A673 (cell line): ENCODE measurements at regions not wholly inside any gene's neighbourhood (a gene's known extent, or its start where the extent isn't known, plus 50 kb on each side); places are given as distances from the start of the nearest gene placed in this dataset.

Experiments used
- BruUV-seq: library from RNA; stranded (reverse); fragments of 400-500 nt; replicated peaks from 2 replicates; lab custom pipeline; 2021; lab: Mats Ljungman, UMichigan
- CTCF ChIA-PET: fragments of 300-600 bp; sonication (Branson Sonifier 250); formaldehyde crosslinking; loops from one replicate; lab custom pipeline; 2022; ENCODE audit warnings: antibody characterized with exemption; lab: Charles Lee
- POLR2A ChIA-PET: fragments of 300-600 bp; sonication (Branson Sonifier 250); formaldehyde crosslinking; loops from one replicate; lab custom pipeline; 2022; ENCODE audit warnings: antibody characterized with exemption; ENCODE audit not compliant: low non-redundant PET; lab: Charles Lee
- DNase-seq: peaks from one replicate; pipeline ENCODE4 v3.0.0-alpha.2; 2015; ENCODE audit warnings: low spot score
- H3K27ac ChIP-seq: fragments of 200-600 bp; sonication (generic); 2 replicates; pipeline ENCODE4 v1.5.1; 2016; ENCODE audit warnings: mixed run types, low read depth, mild to moderate bottlenecking, mixed read lengths, antibody characterized with exemption, low read length; ENCODE audit not compliant: poor library complexity, severe bottlenecking
- H3K27me3 ChIP-seq: fragments of 200-600 bp; sonication (generic); replicated peaks from 2 replicates; pipeline ENCODE4 v1.6.1; 2017; ENCODE audit warnings: mixed run types, low read depth, mild to moderate bottlenecking, mixed read lengths, antibody characterized with exemption, low read length; ENCODE audit not compliant: insufficient read depth, poor library complexity
- H3K36me3 ChIP-seq: fragments of 200-600 bp; sonication (generic); 2 replicates; pipeline ENCODE4 v1.6.1; 2016; ENCODE audit warnings: mixed run types, mild to moderate bottlenecking, mixed read lengths, antibody characterized with exemption, low read length; ENCODE audit not compliant: insufficient read depth, poor library complexity, severe bottlenecking
- H3K4me1 ChIP-seq: fragments of 200-600 bp; sonication (generic); 2 replicates; pipeline ENCODE4 v1.6.1; 2017; ENCODE audit warnings: mixed run types, mild to moderate bottlenecking, mixed read lengths, antibody characterized with exemption, low read length; ENCODE audit not compliant: insufficient read depth, poor library complexity, severe bottlenecking
- H3K4me3 ChIP-seq: fragments of 200-600 bp; sonication (generic); 2 replicates; pipeline ENCODE4 v1.5.1; 2016; ENCODE audit warnings: low read depth, mixed run types, mild to moderate bottlenecking, mixed read lengths, low read length; ENCODE audit not compliant: poor library complexity, severe bottlenecking
- H3K9me3 ChIP-seq: fragments of 200-600 bp; sonication (generic); 2 replicates; pipeline ENCODE4 v1.6.1; 2016; ENCODE audit warnings: mixed run types, low read depth, mild to moderate bottlenecking, mixed read lengths, antibody characterized with exemption, low read length; ENCODE audit not compliant: poor library complexity, severe bottlenecking
- EZH2 ChIP-seq: fragments of 200-600 bp; sonication (generic); IDR thresholded peaks from 2 replicates; pipeline ENCODE4 v1.6.1; 2017; ENCODE audit warnings: borderline replicate concordance, low read depth, mild to moderate bottlenecking, mixed read lengths, antibody characterized with exemption, low read length; ENCODE audit not compliant: poor library complexity, severe bottlenecking
- intact Hi-C: fragments of 100-400 bp; cut with micrococcal nuclease; formaldehyde crosslinking; loops from one replicate; pipeline ENCODE4 v1.10.0; 2022; ENCODE audit not compliant: unreplicated experiment
- TF ChIP-seq, protein P1 (sequence below): fragments of 300-800, 200-600 bp; sonication (generic); conservative IDR thresholded peaks from 2 replicates; pipeline ENCODE4 v1.5.1; 2017; ENCODE audit warnings: low read depth, mild to moderate bottlenecking, antibody characterized with exemption, low read length, moderate library complexity, mixed read lengths

DNA sequence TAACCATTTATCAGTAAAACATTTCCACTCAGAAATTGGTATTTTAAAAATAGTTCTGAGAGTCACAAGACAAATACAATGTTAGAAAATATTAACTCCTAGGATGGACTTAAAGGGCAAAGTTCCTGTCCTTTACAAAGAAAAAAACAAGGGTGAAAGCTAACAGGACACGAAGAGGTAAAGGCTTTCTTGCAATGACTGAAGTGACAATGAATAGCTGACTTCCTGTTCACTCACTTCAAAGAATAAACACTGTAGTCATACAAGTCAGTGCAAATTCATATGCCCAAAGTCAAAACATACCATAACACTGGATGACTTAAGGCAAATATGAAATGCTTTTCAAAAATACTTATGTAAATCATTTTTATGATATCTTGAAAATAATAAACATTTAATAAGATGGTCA lies 1389.8 kb upstream of the ALCAM start:
- DNase-seq: no peak
- no peaks in the 10 kb centered on the region for H3K27me3 ChIP-seq
- intact Hi-C loops: no loop called here
- no peak for TF ChIP-seq EZH2
- TF ChIP-seq, protein P1, sequence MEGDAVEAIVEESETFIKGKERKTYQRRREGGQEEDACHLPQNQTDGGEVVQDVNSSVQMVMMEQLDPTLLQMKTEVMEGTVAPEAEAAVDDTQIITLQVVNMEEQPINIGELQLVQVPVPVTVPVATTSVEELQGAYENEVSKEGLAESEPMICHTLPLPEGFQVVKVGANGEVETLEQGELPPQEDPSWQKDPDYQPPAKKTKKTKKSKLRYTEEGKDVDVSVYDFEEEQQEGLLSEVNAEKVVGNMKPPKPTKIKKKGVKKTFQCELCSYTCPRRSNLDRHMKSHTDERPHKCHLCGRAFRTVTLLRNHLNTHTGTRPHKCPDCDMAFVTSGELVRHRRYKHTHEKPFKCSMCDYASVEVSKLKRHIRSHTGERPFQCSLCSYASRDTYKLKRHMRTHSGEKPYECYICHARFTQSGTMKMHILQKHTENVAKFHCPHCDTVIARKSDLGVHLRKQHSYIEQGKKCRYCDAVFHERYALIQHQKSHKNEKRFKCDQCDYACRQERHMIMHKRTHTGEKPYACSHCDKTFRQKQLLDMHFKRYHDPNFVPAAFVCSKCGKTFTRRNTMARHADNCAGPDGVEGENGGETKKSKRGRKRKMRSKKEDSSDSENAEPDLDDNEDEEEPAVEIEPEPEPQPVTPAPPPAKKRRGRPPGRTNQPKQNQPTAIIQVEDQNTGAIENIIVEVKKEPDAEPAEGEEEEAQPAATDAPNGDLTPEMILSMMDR: no peak
- no peaks in the 10 kb centered on the region for H3K36me3 ChIP-seq
- H3K27ac ChIP-seq: no peak overlapping the region
- BruUV-seq: no TSS peak
- POLR2A ChIA-PET: no interaction called here
- no peaks in the 10 kb centered on the region for H3K9me3 ChIP-seq
- no peaks in the 10 kb centered on the region for H3K4me1 ChIP-seq
- CTCF ChIA-PET: no interaction called here
- no peak overlapping the region for H3K4me3 ChIP-seq

DNA sequence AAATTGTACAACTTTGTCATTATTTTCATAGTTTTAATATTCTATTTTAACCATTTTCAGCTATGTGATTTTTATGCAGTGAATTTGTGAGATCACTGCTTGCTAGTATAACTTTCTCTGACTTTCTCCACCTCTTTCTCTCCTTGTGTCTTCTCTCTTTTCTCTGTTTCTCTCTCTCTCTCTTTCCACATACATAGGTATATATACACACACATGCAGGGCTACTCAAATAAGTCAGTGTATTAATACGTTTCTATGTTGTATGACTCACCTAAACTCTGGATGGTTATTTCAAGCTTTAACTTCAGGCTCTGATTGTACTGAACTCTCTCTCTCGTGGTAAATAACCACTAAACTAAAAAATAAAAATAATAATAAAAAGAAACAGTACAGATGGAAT lies 1389.3 kb upstream of the ALCAM start:
- intact Hi-C loops: no loop called here
- Histone ChIP-seq H3K9me3 (no peaks in the 10 kb centered on the region), H3K36me3 (no peaks in the 10 kb centered on the region), H3K27ac (no peak overlapping the region), H3K4me3 (no peak overlapping the region), H3K27me3 (no peaks in the 10 kb centered on the region), H3K4me1 (no peaks in the 10 kb centered on the region)
- BruUV-seq: no TSS peak
- no peak for TF ChIP-seq EZH2
- TF ChIP-seq, protein P1: no peak
- POLR2A ChIA-PET: no interaction called here
- CTCF ChIA-PET: no interaction called here
- DNase-seq: no peak

DNA sequence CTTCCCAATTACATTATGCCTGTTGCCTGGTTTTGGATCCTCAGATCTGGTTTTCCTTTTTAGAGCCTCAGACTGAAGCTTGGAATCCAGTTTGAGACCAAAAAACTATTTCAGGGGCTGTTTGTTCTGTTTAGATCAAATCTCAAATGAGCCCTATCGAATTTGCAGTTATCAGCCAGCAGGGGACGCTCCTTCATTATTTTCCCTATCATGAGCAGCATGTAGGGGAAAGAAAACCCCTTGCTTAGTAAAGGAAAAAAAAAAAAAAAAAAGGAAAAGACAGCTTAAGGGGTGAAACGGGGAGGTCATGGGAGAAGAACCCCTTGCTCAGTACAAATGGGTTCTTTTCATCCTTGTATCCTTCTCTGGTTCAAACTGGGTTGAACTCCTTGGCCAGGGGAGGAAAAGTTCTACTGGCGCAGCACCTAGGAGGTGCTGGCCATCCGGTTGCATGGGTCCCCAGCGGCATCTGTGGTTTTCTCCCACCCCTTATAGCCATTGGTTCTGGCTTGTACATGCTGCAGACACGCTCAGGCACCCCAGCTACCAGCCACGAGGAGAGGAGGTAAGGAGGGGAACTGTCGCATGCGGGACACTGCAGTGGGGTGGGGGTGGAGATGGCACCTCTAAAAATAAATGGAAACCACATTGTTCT lies 1375.1 kb upstream of the ALCAM start:
- Histone ChIP-seq H3K9me3 (no peaks in the 10 kb centered on the region), H3K27ac (no peak overlapping the region), H3K36me3 (no peaks in the 10 kb centered on the region), H3K4me3 (no peak overlapping the region), H3K4me1 (no peaks in the 10 kb centered on the region), H3K27me3 (no peaks in the 10 kb centered on the region)
- no peak for DNase-seq
- POLR2A ChIA-PET: no interaction called here
- CTCF ChIA-PET: interaction anchor here (0.6 kb wide), 1 partner anchor 791 kb away, joined by 6 read pairs; no protein-coding TSS in a partner anchor
- intact Hi-C loops: no loop called here
- no peak for TF ChIP-seq EZH2
- TF ChIP-seq, protein P1: peak; percentile 41
- no TSS peak for BruUV-seq
